Stomach (tissue), 4 donors: ENCODE measurements at regions not wholly inside any gene's neighbourhood (a gene's known extent, or its start where the extent isn't known, plus 50 kb on each side); places are given as distances from the start of the nearest gene placed in this dataset.

Source experiments
- CTCF ChIP-seq, 7 experiments: fragments of 450-650 bp in 4 of 7; fragments of 200-600 bp in 3 of 7; sonication (generic) in 3 of 7; IDR thresholded peaks; one replicate each; pipeline ENCODE4 v1.5.1; 2016 to 2019; ENCODE audit warnings: antibody characterized with exemption in 7 of 7, control low read depth in 2 of 7, mild to moderate bottlenecking in 1 of 7
- EP300 ChIP-seq: sonication (generic); formaldehyde crosslinking; IDR thresholded peaks from one replicate; pipeline ENCODE4 v1.6.1; 2017; ENCODE audit warnings: antibody characterized with exemption
- POLR2AphosphoS5 ChIP-seq, 3 donors: sonication (generic); formaldehyde crosslinking; IDR thresholded peaks; one replicate each; pipeline ENCODE4 v1.6.1; 2016; ENCODE audit warnings: antibody characterized with exemption in 3 of 3

GRCh38 chr6:90428514-90428913, 131.9 kb upstream of the BACH2 start:
- TF ChIP-seq CTCF (IDR thresholded peaks at IDR 0.05) (no peak), POLR2AphosphoS5 (IDR thresholded peaks at IDR 0.05) (no peak), EP300 (no peak)
